Smooth muscle cell (in vitro differentiated cells): ENCODE measurements at regions not wholly inside any gene's neighbourhood (a gene's known extent, or its start where the extent isn't known, plus 50 kb on each side); places are given as distances from the start of the nearest gene placed in this dataset.
A peak's percentile ranks its signal among the peaks of the same experiment; 100 is the strongest.

Experiments
- DNase-seq: peaks from one replicate; lab custom pipeline; 2025; ENCODE audit not compliant: unreplicated experiment; lab: John Stamatoyannopoulos, UW
- H2AFZ ChIP-seq: fragments of 200-600 bp; sonication (generic); 2 replicates; pipeline ENCODE4 v1.6.0; 2016; ENCODE audit warnings: antibody characterized with exemption, low read depth, mild to moderate bottlenecking
- H3F3A ChIP-seq: fragments of 200-600 bp; sonication (generic); 2 replicates; pipeline ENCODE4 v1.6.0; 2017; ENCODE audit warnings: antibody characterized with exemption, low read depth
- H3K27ac ChIP-seq: fragments of 200-600 bp; sonication (generic); 2 replicates; pipeline ENCODE4 v1.5.1; 2016; ENCODE audit warnings: low read depth, mild to moderate bottlenecking
- H3K27me3 ChIP-seq: fragments of 200-600 bp; sonication (generic); 2 replicates; pipeline ENCODE4 v1.6.1; 2016; ENCODE audit warnings: low read depth, mild to moderate bottlenecking
- H3K36me3 ChIP-seq: fragments of 200-600 bp; sonication (generic); 2 replicates; pipeline ENCODE4 v1.5.1; 2016; ENCODE audit warnings: low read depth
- H3K4me1 ChIP-seq: fragments of 200-600 bp; sonication (generic); 2 replicates; pipeline ENCODE4 v1.5.1; 2016; ENCODE audit warnings: low read depth
- H3K4me2 ChIP-seq: fragments of 200-600 bp; sonication (generic); 2 replicates; pipeline ENCODE4 v1.6.0; 2016; ENCODE audit warnings: mild to moderate bottlenecking
- H3K4me3 ChIP-seq: fragments of 200-600 bp; sonication (generic); 2 replicates; pipeline ENCODE4 v1.5.1; 2016; ENCODE audit warnings: mild to moderate bottlenecking
- H3K79me2 ChIP-seq: fragments of 200-600 bp; sonication (generic); 2 replicates; pipeline ENCODE4 v1.6.0; 2016; ENCODE audit warnings: low read depth, mild to moderate bottlenecking
- H3K9ac ChIP-seq: fragments of 200-600 bp; sonication (generic); 2 replicates; pipeline ENCODE4 v1.6.0; 2016; ENCODE audit warnings: low read depth
- H3K9me3 ChIP-seq: fragments of 200-600 bp; sonication (generic); replicated peaks from 2 replicates; pipeline ENCODE4 v1.5.1; 2016; ENCODE audit warnings: low read depth
- H4K20me1 ChIP-seq: fragments of 200-600 bp; sonication (generic); 2 replicates; pipeline ENCODE4 v1.6.0; 2016; ENCODE audit warnings: low read depth
- CTCF ChIP-seq: fragments of 200-600 bp; sonication (generic); IDR thresholded peaks from 2 replicates; pipeline ENCODE4 v1.5.1; 2017; ENCODE audit warnings: borderline replicate concordance, mild to moderate bottlenecking, antibody characterized with exemption; ENCODE audit not compliant: insufficient read depth, poor library complexity, severe bottlenecking
- WGBS: methylation state at CpG from one replicate; pipeline ENCODE4 v1.1.7; 2016; ENCODE audit warnings: low lambda C conversion rate; 5-methylcytosine and 5-hydroxymethylcytosine counted together

- Histone ChIP-seq H2AFZ (no peak overlapping the region), H3K9ac (no peak overlapping the region), H3K27me3 (no peaks in the 10 kb centered on the region), H3K4me3 (no peak overlapping the region), H3F3A (no peaks in the 10 kb centered on the region), H3K4me2 (no peak overlapping the region), H3K4me1 (no peaks in the 10 kb centered on the region), H3K36me3 (no peaks in the 10 kb centered on the region), H4K20me1 (no peaks in the 10 kb centered on the region), H3K79me2 (no peaks in the 10 kb centered on the region), H3K9me3 (no peaks in the 10 kb centered on the region), H3K27ac (no peak overlapping the region)
- no peak for TF ChIP-seq CTCF
- no peak for DNase-seq
- 63% methylated on average over 7 of the region's 8 CpGs for WGBS
Measured at GRCh38 chr11:70002433-70002832, 75.7 kb upstream of the ANO1 start.

- H3K36me3 ChIP-seq = no peaks in the 10 kb centered on the region
- no peak overlapping the region for H3K9ac ChIP-seq
- H2AFZ ChIP-seq = no peak overlapping the region
- H3F3A ChIP-seq = no peaks in the 10 kb centered on the region
- no peak for DNase-seq
- no peak for TF ChIP-seq CTCF
- no peak overlapping the region for H3K4me3 ChIP-seq
- H3K4me2 ChIP-seq = peak overlapping the region; percentile 24
- WGBS = 41% methylated on average over 6 of the region's 6 CpGs
- no peaks in the 10 kb centered on the region for H4K20me1 ChIP-seq
- no peaks in the 10 kb centered on the region for H3K79me2 ChIP-seq
- H3K27ac ChIP-seq = peak overlapping the region; percentile 45
- no peaks in the 10 kb centered on the region for H3K4me1 ChIP-seq
- no peaks in the 10 kb centered on the region for H3K9me3 ChIP-seq
- H3K27me3 ChIP-seq = no peaks in the 10 kb centered on the region
Measured at GRCh38 chr11:70005107-70005818, 72.9 kb upstream of the ANO1 start.

- no peak overlapping the region for H2AFZ ChIP-seq
- no peaks in the 10 kb centered on the region for H3F3A ChIP-seq
- H3K79me2 ChIP-seq = no peaks in the 10 kb centered on the region
- peak overlapping the region; percentile 15 for H3K27ac ChIP-seq
- no peaks in the 10 kb centered on the region for H3K9me3 ChIP-seq
- no peak for DNase-seq
- H3K27me3 ChIP-seq = no peaks in the 10 kb centered on the region
- H3K36me3 ChIP-seq = no peaks in the 10 kb centered on the region
- WGBS = 52% methylated on average over 3 of the region's 3 CpGs
- H3K4me3 ChIP-seq = no peak overlapping the region
- TF ChIP-seq CTCF = no peak
- no peaks in the 10 kb centered on the region for H3K4me1 ChIP-seq
- no peaks in the 10 kb centered on the region for H4K20me1 ChIP-seq
- H3K9ac ChIP-seq = no peak overlapping the region
- H3K4me2 ChIP-seq = no peak overlapping the region
Measured at GRCh38 chr11:70007796-70008195, 70.3 kb upstream of the ANO1 start.

- Histone ChIP-seq H3K9me3 (no peaks in the 10 kb centered on the region), H3K36me3 (no peaks in the 10 kb centered on the region), H3K27ac (no peak overlapping the region), H3K4me2 (no peak overlapping the region), H3K4me3 (no peak overlapping the region), H3K79me2 (no peaks in the 10 kb centered on the region), H3F3A (no peaks in the 10 kb centered on the region), H3K4me1 (no peaks in the 10 kb centered on the region), H3K9ac (no peak overlapping the region), H4K20me1 (no peaks in the 10 kb centered on the region), H3K27me3 (no peaks in the 10 kb centered on the region), H2AFZ (no peak overlapping the region)
- TF ChIP-seq CTCF = no peak
- 81% methylated on average over 1 of the region's 1 CpG for WGBS
- no peak for DNase-seq
Measured at GRCh38 chr11:70010774-70011173, 67.3 kb upstream of the ANO1 start.
